Neuronal stem cell (in vitro differentiated cells): ENCODE measurements at regions not wholly inside any gene's neighbourhood (a gene's known extent, or its start where the extent isn't known, plus 50 kb on each side); places are given as distances from the start of the nearest gene placed in this dataset.
A peak's percentile ranks its signal among the peaks of the same experiment; 100 is the strongest.

Experiments
- DNase-seq: peaks from one replicate; pipeline ENCODE4 v3.0.0-alpha.2; 2013; ENCODE audit warnings: low spot score
- H2AFZ ChIP-seq: one replicate; pipeline ENCODE4 v1.6.1; 2013; ENCODE audit warnings: mild to moderate bottlenecking, low read length, inconsistent platforms
- H2AK5ac ChIP-seq: 2 replicates; pipeline ENCODE4 v1.6.1; 2013; ENCODE audit warnings: low read depth, mild to moderate bottlenecking, inconsistent platforms, low read length, moderate library complexity, mixed read lengths
- H2BK120ac ChIP-seq: 2 replicates; pipeline ENCODE4 v1.6.1; 2013; ENCODE audit warnings: low read depth, mild to moderate bottlenecking, inconsistent platforms, low read length, moderate library complexity, mixed read lengths
- H2BK12ac ChIP-seq: one replicate; pipeline ENCODE4 v1.6.1; 2013; ENCODE audit warnings: low read length, inconsistent platforms
- H2BK15ac ChIP-seq: 2 replicates; pipeline ENCODE4 v1.6.1; 2013; ENCODE audit warnings: mild to moderate bottlenecking, low read length, inconsistent platforms, mixed read lengths
- H2BK5ac ChIP-seq: one replicate; pipeline ENCODE4 v1.6.1; 2013; ENCODE audit warnings: inconsistent platforms, mild to moderate bottlenecking, low read length, moderate library complexity
- H3K14ac ChIP-seq: one replicate; pipeline ENCODE4 v1.6.1; 2013; ENCODE audit warnings: low read length, inconsistent platforms
- H3K18ac ChIP-seq: 2 replicates; pipeline ENCODE4 v1.6.1; 2013; ENCODE audit warnings: low read length, inconsistent platforms
- H3K23ac ChIP-seq: 2 replicates; pipeline ENCODE4 v1.6.1; 2013; ENCODE audit warnings: low read depth, mild to moderate bottlenecking, mixed read lengths, low read length, inconsistent platforms; ENCODE audit not compliant: poor library complexity
- H3K27ac ChIP-seq: replicated peaks from 3 replicates; pipeline ENCODE4 v1.5.1; 2013; ENCODE audit warnings: low read length, inconsistent platforms
- H3K27me3 ChIP-seq, 3 experiments: 2 replicates each; pipeline ENCODE4 v1.6.1; 2013; ENCODE audit warnings: low read length in 3 of 3, mild to moderate bottlenecking in 2 of 3, inconsistent platforms in 1 of 3, low read depth in 1 of 3, mixed read lengths in 1 of 3, moderate library complexity in 1 of 3; ENCODE audit not compliant: control insufficient read depth in 3 of 3, insufficient read depth in 3 of 3
- H3K36me3 ChIP-seq, 2 donors: replicated peaks in 1 of 2; 2 replicates each; pipeline ENCODE4 v1.6.1; 2013; ENCODE audit warnings: low read length in 2 of 2; ENCODE audit not compliant: control insufficient read depth in 2 of 2, insufficient read depth in 2 of 2
- H3K4ac ChIP-seq: 2 replicates; pipeline ENCODE4 v1.6.1; 2013; ENCODE audit warnings: inconsistent platforms, mild to moderate bottlenecking, low read length, moderate library complexity
- H3K4me1 ChIP-seq, 2 donors: 1 replicate in 1 of 2; 2 replicates in 1 of 2; pipeline ENCODE4 v1.6.1; 2013; ENCODE audit warnings: low read length in 2 of 2, low read depth in 1 of 2; ENCODE audit not compliant: control insufficient read depth in 2 of 2, insufficient read depth in 1 of 2
- H3K4me2 ChIP-seq: one replicate; pipeline ENCODE4 v1.6.1; 2013; ENCODE audit warnings: mild to moderate bottlenecking, low read length, inconsistent platforms; ENCODE audit not compliant: insufficient read depth, poor library complexity, severe bottlenecking
- H3K4me3 ChIP-seq, 2 donors: 2 replicates each; pipeline ENCODE4 v1.5.1; 2013; ENCODE audit warnings: low read length in 2 of 2, mild to moderate bottlenecking in 2 of 2, inconsistent platforms in 1 of 2, moderate library complexity in 1 of 2
- H3K79me1 ChIP-seq: one replicate; pipeline ENCODE4 v1.6.1; 2013; ENCODE audit warnings: low read depth, mild to moderate bottlenecking, inconsistent platforms, low read length, moderate library complexity
- H3K9ac ChIP-seq: one replicate; pipeline ENCODE4 v1.6.1; 2013; ENCODE audit warnings: mild to moderate bottlenecking, low read depth, low read length, inconsistent platforms; ENCODE audit not compliant: poor library complexity
- H3K9me3 ChIP-seq, 2 donors: replicated peaks in 1 of 2; 2 replicates each; pipeline versions ENCODE3 to v1.6.1; 2013; ENCODE audit warnings: low read length in 2 of 2, mild to moderate bottlenecking in 2 of 2, inconsistent platforms in 1 of 2, low read depth in 1 of 2, mixed read lengths in 1 of 2, moderate library complexity in 1 of 2; ENCODE audit not compliant: control insufficient read depth in 2 of 2, insufficient read depth in 1 of 2
- H4K8ac ChIP-seq: one replicate; pipeline ENCODE4 v1.6.1; 2013; ENCODE audit warnings: low read depth, mild to moderate bottlenecking, inconsistent platforms, low read length, moderate library complexity
- H4K91ac ChIP-seq: one replicate; pipeline ENCODE4 v1.6.1; 2013; ENCODE audit warnings: low read length, low read depth, mild to moderate bottlenecking, inconsistent platforms; ENCODE audit not compliant: poor library complexity
- WGBS, 2 donors: extraction: QIAGEN DNeasy Blood & Tissue Kit; methylation state at CpG; one replicate each; pipeline ENCODE4 v1.1.7; 2013; ENCODE audit warnings: missing lambda C conversion rate in 2 of 2, mixed read lengths in 1 of 2; ENCODE audit not compliant: insufficient read length in 2 of 2, insufficient replicate concordance in 1 of 2; ENCODE audit errors: extremely low coverage in 2 of 2; 5-methylcytosine and 5-hydroxymethylcytosine counted together

DNA sequence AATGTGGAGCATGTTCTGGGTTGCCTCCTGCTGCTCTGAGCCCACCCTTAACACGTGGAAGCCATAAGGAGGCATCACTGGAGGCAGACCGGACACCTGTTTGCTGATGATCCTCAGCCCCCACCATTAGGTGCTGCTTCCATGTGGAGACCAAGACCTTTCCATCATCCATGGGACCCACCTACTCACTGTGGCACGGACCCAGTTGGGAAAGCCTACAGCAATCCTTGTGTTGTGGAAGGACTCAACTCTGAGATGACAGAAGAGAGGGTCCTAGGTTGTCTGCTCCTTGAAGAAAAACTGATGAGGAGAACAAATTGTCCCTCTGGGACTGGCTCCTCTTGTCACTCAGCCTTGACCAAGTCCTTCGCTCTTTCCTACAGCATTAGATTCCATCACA, 86.5 kb upstream of the RAB12 start:
- H3K79me1 ChIP-seq: no peaks in the 10 kb centered on the region
- H4K8ac ChIP-seq: no peak overlapping the region
- no peak overlapping the region for H3K4me2 ChIP-seq
- peak overlapping the region in 1 of 2 donors; percentile 34 for H3K4me3 ChIP-seq
- no peaks in the 10 kb centered on the region for H3K36me3 ChIP-seq
- no peak overlapping the region for H2BK5ac ChIP-seq
- WGBS, 2 donors: no CpG with 5 or more reads among the region's 4 CpGs
- no peak overlapping the region for H3K27ac ChIP-seq
- H3K4ac ChIP-seq: no peak overlapping the region
- H3K9ac ChIP-seq: no peak overlapping the region
- no peak for DNase-seq
- H3K27me3 ChIP-seq: no peaks in the 10 kb centered on the region
- H2BK15ac ChIP-seq: no peak overlapping the region
- no peak overlapping the region for H2BK120ac ChIP-seq
- no peak overlapping the region for H2BK12ac ChIP-seq
- H3K18ac ChIP-seq: no peak overlapping the region
- H3K4me1 ChIP-seq: no peaks in the 10 kb centered on the region
- no peak overlapping the region for H2AK5ac ChIP-seq
- H3K9me3 ChIP-seq: peaks cover 0 to 4% of the 10 kb centered on the region in 2 donors
- H3K23ac ChIP-seq: no peak overlapping the region
- H4K91ac ChIP-seq: no peak overlapping the region
- H2AFZ ChIP-seq: no peak overlapping the region
- H3K14ac ChIP-seq: peak overlapping the region; percentile 59

DNA sequence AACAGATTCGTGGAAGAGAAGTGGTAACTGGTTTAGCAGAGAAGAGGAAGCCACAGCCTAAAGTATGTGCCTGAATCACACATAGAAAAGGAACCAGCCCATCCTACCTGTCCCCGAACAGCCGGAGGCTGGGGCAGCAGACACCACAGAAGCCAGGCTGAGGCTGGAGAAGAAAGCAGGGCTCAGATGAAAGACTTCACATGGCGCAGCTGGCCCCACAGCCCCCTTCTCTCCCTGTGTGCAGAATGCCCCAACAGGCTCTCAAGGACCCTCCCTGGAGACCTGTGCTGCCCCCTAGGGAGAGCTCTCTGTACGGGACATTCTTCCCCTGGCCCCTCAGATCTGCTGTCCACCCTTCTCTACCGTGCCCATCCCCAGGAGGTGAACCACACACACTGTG, 83.5 kb upstream of the RAB12 start:
- peak; percentile 5 for DNase-seq

DNA sequence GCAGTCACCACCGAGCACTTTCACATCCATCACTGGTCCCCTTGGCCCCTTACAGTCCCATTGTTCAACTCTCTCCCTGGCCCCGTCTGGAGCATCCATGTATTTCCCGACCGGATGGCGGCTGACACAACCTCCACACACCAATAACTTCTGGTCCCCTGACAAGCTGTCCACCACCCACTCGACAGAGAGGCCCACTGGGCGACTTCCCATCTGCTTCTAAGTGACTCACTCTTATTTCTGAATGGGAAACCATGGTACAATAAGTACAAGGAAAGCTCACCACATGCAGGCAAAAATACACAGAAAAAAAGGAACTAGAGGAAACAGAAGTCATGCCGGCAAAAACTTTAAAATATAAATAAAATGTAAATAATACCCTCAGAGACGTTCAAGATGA, 82.9 kb upstream of the RAB12 start:
- H3K9me3 ChIP-seq: peaks cover 0 to 2% of the 10 kb centered on the region in 2 donors
- WGBS, 2 donors: no CpG with 5 or more reads among the region's 9 CpGs
- H2BK15ac ChIP-seq: no peak overlapping the region
- H2AFZ ChIP-seq: peak overlapping the region; percentile 35
- H3K4me2 ChIP-seq: no peak overlapping the region
- H3K14ac ChIP-seq: no peak overlapping the region
- H2BK5ac ChIP-seq: no peak overlapping the region
- no peaks in the 10 kb centered on the region for H3K79me1 ChIP-seq
- no peak overlapping the region for H3K4ac ChIP-seq
- H3K4me3 ChIP-seq: no peak overlapping the region
- no peak overlapping the region for H3K9ac ChIP-seq
- no peaks in the 10 kb centered on the region for H3K36me3 ChIP-seq
- H3K18ac ChIP-seq: no peak overlapping the region
- no peak overlapping the region for H4K8ac ChIP-seq
- H4K91ac ChIP-seq: no peak overlapping the region
- H3K4me1 ChIP-seq: no peaks in the 10 kb centered on the region
- no peak overlapping the region for H3K27ac ChIP-seq
- no peak for DNase-seq
- no peak overlapping the region for H2BK120ac ChIP-seq
- H3K27me3 ChIP-seq: no peaks in the 10 kb centered on the region
- H2AK5ac ChIP-seq: no peak overlapping the region
- no peak overlapping the region for H2BK12ac ChIP-seq
- H3K23ac ChIP-seq: no peak overlapping the region

More for the DNA sequence above, 83.5 kb upstream of the RAB12 start:
- H2BK120ac ChIP-seq: no peak overlapping the region
- H2BK15ac ChIP-seq: no peak overlapping the region
- peak overlapping the region; percentile 35 for H2AFZ ChIP-seq
- no peak overlapping the region for H2AK5ac ChIP-seq
- H3K18ac ChIP-seq: no peak overlapping the region
- H3K9me3 ChIP-seq: peaks cover 0 to 2% of the 10 kb centered on the region in 2 donors
- H3K27me3 ChIP-seq: no peaks in the 10 kb centered on the region
- no peaks in the 10 kb centered on the region for H3K36me3 ChIP-seq
- H2BK12ac ChIP-seq: no peak overlapping the region
- H3K27ac ChIP-seq: no peak overlapping the region
- no peak overlapping the region for H4K8ac ChIP-seq
- no peak overlapping the region for H3K4me2 ChIP-seq
- H3K14ac ChIP-seq: no peak overlapping the region
- no peak overlapping the region for H2BK5ac ChIP-seq
- 100% methylated on average over 1 of the region's 6 CpGs; no CpG with 5 or more reads in 1 of the 2 donors for WGBS, 2 donors
- H3K4me3 ChIP-seq: no peak overlapping the region
- no peak overlapping the region for H3K9ac ChIP-seq
- no peak overlapping the region for H3K23ac ChIP-seq
- no peaks in the 10 kb centered on the region for H3K79me1 ChIP-seq
- H3K4ac ChIP-seq: no peak overlapping the region
- H4K91ac ChIP-seq: no peak overlapping the region
- no peaks in the 10 kb centered on the region for H3K4me1 ChIP-seq

DNA sequence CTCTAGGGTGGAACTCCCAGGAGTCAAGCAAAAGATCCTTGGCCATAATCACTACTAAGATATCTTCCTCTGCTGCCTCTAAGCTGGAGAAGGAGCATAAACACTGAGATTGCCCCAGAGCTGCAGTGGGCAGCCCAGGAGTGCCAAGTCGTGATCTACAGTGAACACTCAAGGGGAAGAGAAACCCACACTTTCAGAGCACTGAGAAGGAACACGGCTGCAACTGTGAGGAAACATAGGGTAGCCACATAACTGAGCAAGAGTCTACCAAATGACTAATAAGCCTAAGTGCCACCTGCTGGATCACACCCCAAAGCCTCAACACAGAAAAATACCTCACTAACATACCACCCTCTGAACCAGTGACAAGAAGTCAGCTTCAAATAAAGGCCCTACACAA, 79.6 kb upstream of the RAB12 start:
- Histone ChIP-seq H3K27ac (no peak overlapping the region), H3K27me3 (no peaks in the 10 kb centered on the region), H3K4ac (no peak overlapping the region), H3K9ac (no peak overlapping the region), H3K4me3 (no peak overlapping the region), H2BK12ac (no peak overlapping the region), H3K36me3 (no peaks in the 10 kb centered on the region), H3K79me1 (no peaks in the 10 kb centered on the region), H4K91ac (no peak overlapping the region), H3K14ac (no peak overlapping the region), H2AK5ac (no peak overlapping the region), H3K9me3 (peaks cover 0 to 4% of the 10 kb centered on the region in 2 donors), H4K8ac (no peak overlapping the region), H2BK120ac (no peak overlapping the region), H2BK5ac (no peak overlapping the region), H2BK15ac (no peak overlapping the region), H2AFZ (no peak overlapping the region), H3K18ac (no peak overlapping the region), H3K4me2 (no peak overlapping the region), H3K4me1 (no peaks in the 10 kb centered on the region), H3K23ac (no peak overlapping the region)
- WGBS, 2 donors: no CpG with 5 or more reads among the region's 2 CpGs
- DNase-seq: no peak
